CD4-positive, alpha-beta T cell treated with Interleukin-4 for 1 hour (primary cell): ENCODE measurements at regions not wholly inside any gene's neighbourhood (a gene's known extent, or its start where the extent isn't known, plus 50 kb on each side); places are given as distances from the start of the nearest gene placed in this dataset.

Experiments used
- DNase-seq, 2 donors: peaks; one replicate each; pipeline ENCODE4 v3.0.0-alpha.2; 2020 to 2022

GRCh38 chr9:74282526-74283253, 214.4 kb upstream of the RORB start:
- no peak for DNase-seq

GRCh38 chr9:74284581-74285450, 212.3 kb upstream of the RORB start:
- DNase-seq, result no peak

- DNase-seq, result no peak
These were observed 203.7 kb upstream of the RORB start for GRCh38 chr9:74293479-74293878.

GRCh38 chr9:74303945-74304344, 193.2 kb upstream of the RORB start:
- no peak for DNase-seq

- DNase-seq, result no peak
These were observed 192.5 kb upstream of the RORB start for GRCh38 chr9:74304598-74304997.

GRCh38 chr9:74309654-74310053, 187.5 kb upstream of the RORB start:
- DNase-seq, result no peak

GRCh38 chr9:74317235-74317634, 179.9 kb upstream of the RORB start:
- DNase-seq, result no peak

- DNase-seq, result no peak
These were observed 175.7 kb upstream of the RORB start for GRCh38 chr9:74321396-74321795.

GRCh38 chr9:74322661-74323314, 174.3 kb upstream of the RORB start:
- DNase-seq, result peak in 1 of 2 donors; percentile 6

GRCh38 chr9:74330487-74331214, 166.5 kb upstream of the RORB start:
- no peak for DNase-seq

GRCh38 chr9:74331607-74332006, 165.5 kb upstream of the RORB start:
- no peak for DNase-seq

GRCh38 chr9:74333384-74334032, 163.6 kb upstream of the RORB start:
- DNase-seq, result no peak

- DNase-seq, result no peak
These were observed 162.9 kb upstream of the RORB start for GRCh38 chr9:74334271-74334670.

- DNase-seq, result no peak
These were observed 161.0 kb upstream of the RORB start for GRCh38 chr9:74336161-74336560.

- no peak for DNase-seq
These were observed 148.4 kb upstream of the RORB start for GRCh38 chr9:74348777-74349176.

GRCh38 chr9:74355107-74355506, 142.0 kb upstream of the RORB start:
- DNase-seq, result no peak

GRCh38 chr9:74357577-74357976, 139.6 kb upstream of the RORB start:
- no peak for DNase-seq

GRCh38 chr9:74358959-74359358, 138.2 kb upstream of the RORB start:
- DNase-seq, result no peak

GRCh38 chr9:74361508-74361907, 135.6 kb upstream of the RORB start:
- no peak for DNase-seq

- no peak for DNase-seq
These were observed 134.7 kb upstream of the RORB start for GRCh38 chr9:74362423-74362822.

- no peak for DNase-seq
These were observed 131.0 kb upstream of the RORB start for GRCh38 chr9:74366111-74366510.

GRCh38 chr9:74369844-74370243, 127.3 kb upstream of the RORB start:
- DNase-seq, result no peak

- no peak for DNase-seq
These were observed 123.8 kb upstream of the RORB start for GRCh38 chr9:74373348-74373747.
